ENCODE measurements at regions not wholly inside any gene's neighbourhood (a gene's known extent, or its start where the extent isn't known, plus 50 kb on each side); places are given as distances from the start of the nearest gene placed in this dataset.
A peak's percentile ranks its signal among the peaks of the same experiment; 100 is the strongest.

DNA sequence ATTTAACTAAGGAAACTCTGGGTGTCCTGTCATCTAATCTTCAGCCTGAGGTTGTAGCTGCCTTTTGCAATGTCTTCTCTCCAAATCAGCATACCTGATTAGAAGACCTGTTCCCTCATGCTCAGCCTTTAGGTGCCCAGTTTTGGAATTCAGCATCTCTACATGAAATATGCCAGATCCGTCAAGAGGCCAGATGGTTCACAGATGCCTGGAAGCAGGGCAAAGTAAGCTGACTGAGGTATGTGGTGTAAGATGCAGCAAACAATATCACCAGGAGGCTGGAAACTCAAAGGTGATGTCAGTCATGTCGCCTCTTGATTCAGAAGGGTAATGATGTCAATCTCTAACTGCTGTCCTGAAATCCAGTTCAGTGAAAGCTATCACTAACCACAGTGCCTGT, 324.4 kb downstream of the PRELID2 start:
- TF ChIP-seq CTCF (conservative IDR thresholded peaks at IDR 0.05; ENCODE audit: low read depth, low read length), result no peak
- no peak for DNase-seq (ENCODE audit: low read depth)
- H3K4me3 ChIP-seq (ENCODE audit: low read depth, low read length), result no peak overlapping the region

- H3K4me3 ChIP-seq (ENCODE audit: low read depth, low read length), result no peak overlapping the region
- no peak for TF ChIP-seq CTCF (conservative IDR thresholded peaks at IDR 0.05; ENCODE audit: low read depth, low read length)
- peak; percentile 79 for DNase-seq (ENCODE audit: low read depth)
These were observed 324.8 kb downstream of the PRELID2 start for GRCh38 chr5:145510324-145510723.

DNA sequence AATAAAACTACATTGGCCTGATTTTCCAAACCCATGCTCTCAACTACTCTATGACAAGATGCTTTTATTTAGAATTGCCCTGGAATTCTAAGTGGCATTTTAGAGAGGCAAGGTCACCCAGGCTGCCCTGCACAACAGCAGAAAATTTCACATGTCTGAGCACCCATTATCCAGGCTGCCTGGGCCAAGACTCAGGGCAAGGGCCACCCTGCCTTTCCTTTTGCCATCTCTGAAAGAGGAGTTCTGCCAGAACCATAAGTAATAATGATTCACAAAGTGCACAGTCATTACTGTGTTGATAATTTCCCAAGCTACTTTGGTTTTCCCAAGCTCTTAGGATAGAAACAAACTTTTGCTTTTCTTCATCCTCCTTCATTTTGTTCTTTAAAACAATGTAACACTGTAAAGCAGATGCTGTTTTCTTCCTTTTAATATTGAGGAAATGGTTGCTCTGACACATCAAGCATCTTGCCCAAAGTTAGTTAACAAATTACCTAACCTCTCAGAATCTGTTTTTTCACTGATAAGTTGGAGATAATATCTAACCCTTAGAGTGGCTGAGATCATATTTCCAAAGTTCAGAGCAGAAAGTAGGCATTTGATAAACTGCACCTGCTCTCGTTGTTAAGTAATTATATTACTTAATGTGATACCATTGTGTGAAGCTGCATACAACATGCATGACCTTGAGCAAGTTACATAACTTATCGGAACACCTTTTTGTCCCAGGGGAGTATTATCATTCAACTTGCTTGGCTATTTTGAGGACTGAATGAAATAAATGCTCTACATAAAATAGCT, 325.6 kb downstream of the PRELID2 start:
- no peak overlapping the region for H3K4me3 ChIP-seq (ENCODE audit: low read depth, low read length)

GRCh38 chr5:145506185-145506850, 328.8 kb downstream of the PRELID2 start:
- no peak overlapping the region for H3K4me3 ChIP-seq (ENCODE audit: low read depth, low read length)
- no peak for DNase-seq (ENCODE audit: low read depth)
- TF ChIP-seq CTCF (conservative IDR thresholded peaks at IDR 0.05; ENCODE audit: low read depth, low read length), result no peak

More for the DNA sequence above, 325.6 kb downstream of the PRELID2 start:
- TF ChIP-seq CTCF (conservative IDR thresholded peaks at IDR 0.05; ENCODE audit: low read depth, low read length), result no peak
- DNase-seq (ENCODE audit: low read depth), result no peak

DNA sequence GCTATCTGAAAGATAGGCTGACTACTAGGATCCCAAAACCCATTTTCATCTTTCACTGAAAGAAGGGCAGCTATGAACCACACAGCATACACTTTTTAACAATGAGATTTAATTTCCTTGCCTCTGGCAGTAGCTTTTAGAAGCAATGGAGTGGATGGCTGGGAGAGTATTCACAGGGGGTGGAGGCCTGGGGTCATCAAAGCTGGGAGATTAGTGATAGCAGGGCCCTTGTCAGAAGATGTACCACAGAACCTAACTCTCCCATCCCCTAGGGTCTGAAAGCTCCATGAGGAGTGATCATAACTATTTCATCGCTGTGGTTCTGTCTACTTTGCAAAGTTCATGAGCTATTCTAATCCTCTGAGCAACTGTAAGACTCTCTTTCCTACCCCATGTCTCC, 332.2 kb downstream of the PRELID2 start:
- no peak for DNase-seq (ENCODE audit: low read depth)
- TF ChIP-seq CTCF (conservative IDR thresholded peaks at IDR 0.05; ENCODE audit: low read depth, low read length), result no peak
- no peak overlapping the region for H3K4me3 ChIP-seq (ENCODE audit: low read depth, low read length)

- no peak overlapping the region for H3K4me3 ChIP-seq (ENCODE audit: low read depth, low read length)
- TF ChIP-seq CTCF (conservative IDR thresholded peaks at IDR 0.05; ENCODE audit: low read depth, low read length), result no peak
- DNase-seq (ENCODE audit: low read depth), result no peak
These were observed 334.4 kb downstream of the PRELID2 start for GRCh38 chr5:145500710-145501109.

Data from choroid plexus epithelial cell (primary cell).